C4-2B (cell line): ENCODE measurements at regions not wholly inside any gene's neighbourhood (a gene's known extent, or its start where the extent isn't known, plus 50 kb on each side); places are given as distances from the start of the nearest gene placed in this dataset.
A peak's percentile ranks its signal among the peaks of the same experiment; 100 is the strongest.

Source experiments
- ZFX ChIP-seq: fragments of 450-650 bp; IDR thresholded peaks from 2 replicates; pipeline ENCODE4 v1.6.1; 2017
- TF ChIP-seq, protein P1 (sequence below): fragments of 450-650 bp; conservative IDR thresholded peaks from 2 replicates; pipeline ENCODE4 v1.5.1; 2017; ENCODE audit warnings: mild to moderate bottlenecking

- TF ChIP-seq, protein P1, sequence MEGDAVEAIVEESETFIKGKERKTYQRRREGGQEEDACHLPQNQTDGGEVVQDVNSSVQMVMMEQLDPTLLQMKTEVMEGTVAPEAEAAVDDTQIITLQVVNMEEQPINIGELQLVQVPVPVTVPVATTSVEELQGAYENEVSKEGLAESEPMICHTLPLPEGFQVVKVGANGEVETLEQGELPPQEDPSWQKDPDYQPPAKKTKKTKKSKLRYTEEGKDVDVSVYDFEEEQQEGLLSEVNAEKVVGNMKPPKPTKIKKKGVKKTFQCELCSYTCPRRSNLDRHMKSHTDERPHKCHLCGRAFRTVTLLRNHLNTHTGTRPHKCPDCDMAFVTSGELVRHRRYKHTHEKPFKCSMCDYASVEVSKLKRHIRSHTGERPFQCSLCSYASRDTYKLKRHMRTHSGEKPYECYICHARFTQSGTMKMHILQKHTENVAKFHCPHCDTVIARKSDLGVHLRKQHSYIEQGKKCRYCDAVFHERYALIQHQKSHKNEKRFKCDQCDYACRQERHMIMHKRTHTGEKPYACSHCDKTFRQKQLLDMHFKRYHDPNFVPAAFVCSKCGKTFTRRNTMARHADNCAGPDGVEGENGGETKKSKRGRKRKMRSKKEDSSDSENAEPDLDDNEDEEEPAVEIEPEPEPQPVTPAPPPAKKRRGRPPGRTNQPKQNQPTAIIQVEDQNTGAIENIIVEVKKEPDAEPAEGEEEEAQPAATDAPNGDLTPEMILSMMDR = peak; percentile 80
- no peak for TF ChIP-seq ZFX
Measured at GRCh38 chr13:67416047-67416925, 186.2 kb upstream of the PCDH9 start.
